NOMO-1 treated with DMSO at 0.1 percent for 48 hours (cell line): ENCODE measurements at regions not wholly inside any gene's neighbourhood (a gene's known extent, or its start where the extent isn't known, plus 50 kb on each side); places are given as distances from the start of the nearest gene placed in this dataset.
A peak's percentile ranks its signal among the peaks of the same experiment; 100 is the strongest.
"Not testable (repeated sequence)": the region's sequence is repeated elsewhere in the genome, so short reads cannot be mapped to it uniquely, and the experiment has no call there.

Experiments used
- DNase-seq: peaks from one replicate; lab custom pipeline; 2025; ENCODE audit not compliant: unreplicated experiment; lab: John Stamatoyannopoulos, UW

- DNase-seq, result peak; percentile 39
These were observed 313.9 kb upstream of the SATB1 start for GRCh38 chr3:18739099-18739433.

DNA sequence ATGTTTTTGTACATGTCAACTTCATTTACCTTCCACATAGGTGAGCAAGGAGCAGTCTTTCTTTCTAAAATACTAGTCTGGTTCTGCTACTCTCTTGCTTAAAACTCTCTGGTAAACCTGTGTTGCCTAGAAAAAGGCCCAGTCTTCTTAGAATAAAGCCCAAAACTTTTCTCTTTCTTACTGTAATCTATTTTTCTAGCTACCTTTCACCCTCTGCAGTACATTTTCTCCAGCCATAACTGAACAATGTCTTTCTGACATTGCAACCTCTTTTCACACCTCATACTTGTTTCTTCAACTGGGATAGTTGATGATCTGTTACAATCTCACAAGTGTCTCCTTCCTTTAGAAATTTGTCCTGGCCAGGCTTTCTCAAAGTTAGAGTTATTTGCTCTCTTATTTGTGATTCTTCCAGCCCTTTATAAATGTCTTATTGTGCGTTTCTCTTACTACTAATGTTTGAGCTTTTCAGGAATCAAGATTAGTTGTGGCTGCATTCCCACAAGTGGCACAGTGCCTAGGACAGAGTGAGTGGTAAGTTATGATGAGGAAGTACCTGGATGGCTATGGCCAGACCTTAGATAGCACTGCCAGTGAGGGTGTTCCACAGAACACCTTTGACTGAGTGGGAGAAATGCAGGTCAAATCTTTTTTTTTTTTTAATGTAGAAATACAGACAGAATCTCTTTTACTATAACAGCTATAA is 313.4 kb upstream of the SATB1 start:
- DNase-seq, result no peak

DNA sequence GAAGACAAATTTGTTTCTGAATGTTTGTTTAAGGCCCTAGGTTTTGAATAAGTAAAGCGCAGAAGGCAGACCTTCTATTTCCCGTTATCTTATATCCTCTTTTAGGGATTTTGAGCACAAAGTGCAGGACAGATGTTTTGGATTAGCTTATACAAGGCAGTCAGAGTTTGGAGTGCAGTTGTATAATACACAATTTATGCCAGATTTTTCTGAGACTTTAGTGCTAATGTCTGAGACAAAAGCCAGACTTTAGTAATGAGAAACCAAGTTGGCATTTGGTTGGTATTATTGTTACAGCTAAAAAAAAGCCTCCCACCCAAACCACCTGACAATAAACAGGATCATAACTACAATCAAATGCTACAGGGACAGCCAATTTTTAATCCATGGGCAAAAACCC is 309.9 kb upstream of the SATB1 start:
- no peak for DNase-seq

DNA sequence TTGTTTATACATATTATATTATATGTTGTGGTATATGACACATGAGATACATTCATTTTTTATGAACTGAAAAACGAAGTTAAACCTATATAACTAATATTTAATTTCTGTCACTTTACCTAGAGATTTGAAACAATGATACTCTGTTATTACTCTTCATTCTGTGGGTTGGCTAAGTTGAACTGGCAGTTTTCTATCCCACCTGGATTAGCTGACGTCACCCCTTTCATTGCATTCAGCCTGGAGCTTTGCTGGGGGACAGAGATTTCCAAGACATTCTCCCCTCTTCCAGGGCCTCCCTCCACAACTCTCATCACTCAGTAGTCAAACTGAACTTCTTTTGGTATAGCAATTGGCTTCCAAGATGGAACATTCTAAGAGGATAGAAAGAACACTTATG is 309.2 kb upstream of the SATB1 start:
- DNase-seq, result no peak

- no peak for DNase-seq
These were observed 307.3 kb upstream of the SATB1 start for GRCh38 chr3:18732474-18732873.

DNA sequence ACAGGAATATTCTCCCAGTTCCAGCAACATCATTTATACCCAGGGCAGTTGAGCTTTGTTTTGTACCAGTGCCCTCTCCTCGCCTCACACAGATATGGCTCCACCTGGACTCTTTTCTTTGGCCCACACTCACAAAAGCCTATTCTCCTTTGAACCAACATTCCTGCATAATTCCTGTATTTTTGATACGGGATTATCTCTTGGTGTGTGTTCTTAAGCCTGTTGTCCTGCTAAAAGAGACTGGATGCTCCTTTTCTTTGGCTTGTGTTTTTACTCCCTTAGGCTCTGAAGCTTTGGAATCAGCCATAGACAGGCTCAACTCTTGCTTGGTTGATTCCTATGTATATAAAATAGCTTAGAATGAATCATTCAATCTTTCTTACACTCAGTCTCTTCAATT is 305.4 kb upstream of the SATB1 start:
- no peak for DNase-seq

DNA sequence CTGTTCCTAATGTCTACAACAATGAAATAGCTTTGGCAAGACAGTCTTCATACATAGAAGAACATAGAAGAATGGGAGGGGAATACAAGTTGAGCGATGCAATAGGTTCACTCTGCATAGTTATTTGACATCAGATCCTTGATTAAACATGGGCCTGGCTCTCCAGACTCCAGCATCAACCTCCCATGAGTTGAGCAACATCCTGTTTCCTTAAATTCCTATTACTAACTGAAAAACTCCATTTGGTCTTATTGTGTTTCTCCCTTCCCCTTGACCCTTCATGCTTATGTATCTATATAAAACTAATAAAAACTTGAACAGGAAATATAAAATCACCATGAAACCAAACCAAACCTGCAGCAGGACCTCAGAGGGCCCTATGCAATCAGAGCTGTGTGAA is 304.5 kb upstream of the SATB1 start:
- DNase-seq, result no peak

DNA sequence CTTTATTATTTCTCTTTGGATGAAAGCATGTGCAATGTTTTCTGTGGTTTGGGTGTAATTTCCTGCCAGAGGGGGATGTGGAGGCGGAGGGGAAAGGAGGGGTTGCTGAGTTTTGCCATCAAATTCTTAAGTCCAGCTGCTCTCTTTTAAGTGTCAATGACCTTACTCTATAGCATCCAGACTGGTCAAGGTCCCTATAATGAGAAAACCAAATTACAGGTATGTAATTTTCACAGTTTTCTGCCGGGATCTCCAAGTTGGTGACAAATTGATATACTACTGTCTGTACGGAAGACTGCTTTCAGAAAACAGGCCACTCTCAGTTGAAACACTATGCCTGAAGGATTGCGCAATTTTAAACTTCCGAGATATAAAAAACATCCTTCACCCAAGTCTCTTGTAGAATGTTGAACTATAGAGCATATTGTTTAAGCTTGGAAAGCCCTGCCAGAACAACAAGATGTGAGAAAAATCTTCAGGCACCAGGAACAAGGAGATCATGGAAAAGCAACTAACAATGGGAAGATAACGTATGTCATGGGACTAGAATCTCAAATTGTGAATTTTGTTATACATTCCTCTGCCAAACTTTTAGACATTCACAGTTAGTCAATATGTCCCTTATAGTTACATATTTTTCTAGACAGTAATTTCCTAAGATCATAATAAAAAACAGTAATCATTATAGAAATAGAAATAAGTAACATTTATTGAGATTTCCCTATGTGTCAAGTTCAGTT is 300.7 kb upstream of the SATB1 start:
- peak; percentile 58 for DNase-seq

GRCh38 chr3:18724456-18724855 is 299.3 kb upstream of the SATB1 start:
- no peak for DNase-seq

- peak; percentile 11 for DNase-seq
These were observed 298.2 kb upstream of the SATB1 start for GRCh38 chr3:18723206-18723810.

- no peak for DNase-seq
These were observed 295.4 kb upstream of the SATB1 start for GRCh38 chr3:18720543-18720942.

GRCh38 chr3:18717598-18717997 is 292.5 kb upstream of the SATB1 start:
- DNase-seq, result no peak

DNA sequence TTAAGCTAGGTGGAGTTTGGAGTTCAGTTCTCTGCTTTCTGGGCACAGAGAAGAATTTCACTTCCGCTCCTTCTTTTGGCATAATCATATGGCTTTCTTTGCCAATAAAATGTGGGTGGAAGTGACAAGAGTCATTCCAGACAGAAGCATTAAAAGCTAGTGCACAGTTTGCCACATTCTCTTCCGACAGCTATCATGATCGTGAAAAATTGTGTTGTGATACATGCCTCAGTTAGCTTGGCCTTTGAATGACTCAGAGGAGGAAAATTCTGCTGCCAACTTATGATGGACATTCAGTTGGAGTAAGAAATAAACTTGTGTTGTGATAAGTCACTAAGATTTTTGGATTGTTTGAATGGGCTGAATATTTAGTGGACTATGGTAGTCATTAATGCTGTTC is 291.7 kb upstream of the SATB1 start:
- DNase-seq, result no peak

GRCh38 chr3:18716101-18716500 is 291.0 kb upstream of the SATB1 start:
- DNase-seq, result no peak

- DNase-seq, result no peak
These were observed 290.1 kb upstream of the SATB1 start for GRCh38 chr3:18715208-18715607.

DNA sequence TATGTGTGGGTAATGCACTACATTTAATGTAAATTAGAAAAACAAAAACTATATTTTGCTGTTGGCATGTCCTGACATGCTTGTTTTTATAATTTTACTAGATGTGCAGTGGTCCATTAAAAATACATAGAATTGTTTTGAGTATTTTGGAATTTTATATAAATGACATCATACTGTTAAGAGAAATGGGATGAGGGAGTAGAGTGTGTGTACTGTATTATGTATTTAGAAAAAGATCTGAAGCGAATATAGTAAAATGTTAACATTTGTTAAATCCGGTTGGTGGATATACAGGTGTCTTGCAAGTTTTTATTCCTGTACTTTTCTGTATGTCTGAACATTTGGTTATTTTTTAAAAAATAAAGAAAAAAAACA is 288.4 kb upstream of the SATB1 start:
- no peak for DNase-seq

GRCh38 chr3:18712713-18713576 is 287.8 kb upstream of the SATB1 start:
- DNase-seq, result no peak

DNA sequence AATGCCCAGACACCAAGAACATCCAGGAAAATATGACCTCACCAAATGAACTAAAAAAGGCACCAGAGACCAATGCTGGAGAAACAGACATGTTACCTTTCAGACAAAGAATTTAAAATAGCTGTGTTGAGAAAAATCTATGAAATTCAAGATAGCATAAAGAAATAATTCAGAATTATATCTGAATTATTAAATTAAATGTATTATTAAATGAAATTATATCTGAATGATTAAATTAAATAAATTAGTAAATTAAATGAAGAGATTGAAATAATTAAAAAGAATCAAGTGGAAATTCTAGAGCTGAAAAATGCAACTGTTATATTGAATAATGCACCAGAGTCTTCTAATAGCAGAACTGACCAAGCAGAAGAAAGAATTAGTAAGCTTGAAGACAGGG is 279.2 kb upstream of the SATB1 start:
- DNase-seq, result no peak

DNA sequence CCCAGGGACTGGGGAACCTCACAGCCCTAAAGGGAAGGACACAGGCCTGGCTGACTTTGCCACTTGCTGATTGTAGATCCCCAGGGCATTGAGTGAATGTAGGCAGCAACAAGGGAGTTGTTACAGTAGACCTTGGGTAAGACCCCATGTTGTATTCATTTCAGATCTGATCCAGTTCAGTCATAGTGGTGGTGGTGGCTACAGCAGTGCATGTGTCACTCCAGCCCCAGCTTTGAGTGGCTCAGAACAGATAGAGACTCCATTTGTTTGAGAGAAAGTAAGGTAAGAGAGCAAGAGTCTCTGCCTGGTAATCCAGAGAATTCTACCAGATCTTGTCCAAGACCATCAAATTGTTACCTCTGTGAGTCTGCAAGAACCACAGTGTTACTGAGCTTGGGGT is 278.7 kb upstream of the SATB1 start:
- no peak for DNase-seq

DNA sequence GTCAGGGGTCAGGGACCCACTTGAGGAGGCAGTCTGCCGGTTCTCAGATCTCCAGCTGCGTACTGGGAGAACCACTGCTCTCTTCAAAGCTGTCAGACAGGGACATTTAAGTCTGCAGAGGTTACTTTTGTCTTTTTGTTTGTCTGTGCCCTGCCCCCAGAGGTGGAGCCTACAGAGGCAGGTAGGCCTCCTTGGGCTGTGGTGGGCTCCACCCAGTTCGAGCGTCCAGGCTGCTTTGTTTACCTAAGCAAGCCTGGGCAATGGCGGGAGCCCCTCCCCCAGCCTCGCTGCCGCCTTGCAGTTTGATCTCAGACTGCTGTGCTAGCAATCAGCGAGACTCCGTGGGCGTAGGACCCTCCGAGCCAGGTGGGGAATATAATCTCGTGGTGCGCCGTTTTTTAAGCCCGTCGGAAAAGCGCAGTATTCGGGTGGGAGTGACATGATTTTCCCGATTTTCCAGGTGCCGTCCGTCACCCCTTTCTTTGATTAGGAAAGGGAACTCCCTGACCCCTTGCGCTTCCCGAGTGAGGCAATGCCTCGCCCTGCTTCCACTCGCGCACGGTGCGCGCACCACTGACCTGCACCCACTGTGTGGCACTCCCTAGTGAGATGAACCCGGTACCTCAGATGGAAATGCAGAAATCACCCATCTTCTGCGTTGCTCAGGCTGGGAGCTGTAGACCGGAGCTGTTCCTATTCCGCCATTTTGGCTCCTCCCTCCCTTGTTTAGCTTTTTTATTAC is 268.6 kb upstream of the SATB1 start:
- DNase-seq, result not testable (repeated sequence)

DNA sequence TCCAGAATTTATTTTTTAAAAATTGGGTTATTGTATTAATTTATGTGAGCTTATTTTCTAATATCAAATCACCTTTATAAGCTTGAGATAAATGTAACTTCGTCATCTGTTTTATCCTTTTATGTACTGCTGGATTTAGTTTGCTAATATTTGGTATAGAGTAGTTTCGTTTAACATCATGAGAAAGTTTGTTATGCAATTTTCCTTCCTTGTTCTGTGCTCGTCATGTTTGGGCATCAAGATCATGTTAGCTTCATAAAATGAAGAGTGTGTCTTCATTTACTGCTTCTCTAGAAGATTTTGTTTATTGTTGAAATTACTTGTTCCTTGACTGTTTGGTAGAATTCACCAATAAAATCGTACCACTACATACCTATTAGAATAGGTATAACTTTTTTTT is 262.1 kb upstream of the SATB1 start:
- peak; percentile 55 for DNase-seq
